HG02798 (cell line): ENCODE measurements at regions not wholly inside any gene's neighbourhood (a gene's known extent, or its start where the extent isn't known, plus 50 kb on each side); places are given as distances from the start of the nearest gene placed in this dataset.
"Not testable (repeated sequence)": the region's sequence is repeated elsewhere in the genome, so short reads cannot be mapped to it uniquely, and the experiment has no call there.

Experiments used
- ATAC-seq: cut with Tn5 transposase; IDR thresholded peaks from one replicate; pipeline ENCODE4 v1.9.1; 2021; ENCODE audit warnings: mild to moderate bottlenecking; ENCODE audit not compliant: unreplicated experiment, poor library complexity

DNA sequence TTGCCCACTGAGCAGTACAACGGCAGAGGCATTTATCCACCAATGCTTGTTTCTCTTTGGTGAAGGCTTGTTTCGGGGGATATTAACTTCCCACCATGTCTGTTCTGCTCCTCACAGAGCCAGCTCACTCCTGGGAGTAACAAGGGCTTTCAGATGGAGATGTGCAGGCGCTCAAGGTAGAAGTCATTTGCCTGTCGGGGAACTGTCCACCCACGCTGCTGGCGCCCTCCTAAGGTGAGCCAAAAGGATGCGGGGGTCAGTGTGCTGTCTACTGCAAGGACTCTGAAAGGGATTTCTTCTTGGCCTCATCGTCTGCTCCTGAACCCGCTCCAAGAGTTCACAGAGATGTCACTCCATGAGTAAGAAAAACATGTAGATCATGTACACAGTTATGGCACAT lies 57.0 kb upstream of the CYRIA start:
- ATAC-seq, result no peak

- ATAC-seq, result no peak
These were observed 56.5 kb upstream of the CYRIA start for GRCh38 chr2:16722126-16722525.

GRCh38 chr2:16721529-16721928 lies 55.9 kb upstream of the CYRIA start:
- ATAC-seq, result not testable (repeated sequence)

DNA sequence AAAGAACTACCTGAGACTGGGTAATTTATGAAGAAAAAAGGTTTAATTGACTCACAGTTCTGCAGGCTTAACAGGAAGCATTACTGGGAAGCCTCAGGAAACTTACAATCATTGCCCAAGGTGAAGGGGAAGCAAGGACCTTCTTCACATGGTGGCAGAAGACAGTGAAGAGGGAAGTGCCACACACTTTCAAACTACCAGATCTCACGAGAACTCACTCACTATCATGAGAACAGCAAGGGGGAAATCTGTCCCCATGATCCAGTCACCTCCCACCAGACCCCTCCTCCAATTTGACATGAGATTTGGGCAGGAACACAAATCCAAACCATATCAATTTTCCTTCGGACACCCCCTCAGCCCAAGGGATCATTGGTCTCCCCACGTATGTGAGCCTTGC lies 55.1 kb upstream of the CYRIA start:
- ATAC-seq, result not testable (repeated sequence)

DNA sequence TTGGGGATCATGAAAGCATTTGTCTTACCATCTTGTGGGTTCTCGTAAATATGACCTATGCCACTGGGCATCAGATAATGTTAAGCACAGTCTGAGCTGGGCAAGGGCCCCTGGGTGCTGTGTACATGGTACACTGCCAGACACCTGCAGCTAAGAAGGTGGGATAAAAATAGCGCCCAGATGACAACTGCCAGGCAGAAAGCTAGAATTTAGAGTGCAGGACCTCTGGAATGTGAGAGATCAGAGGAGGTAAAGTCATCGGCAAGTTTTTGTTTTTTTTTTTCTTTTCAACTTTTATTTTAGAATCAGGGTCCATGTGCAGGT lies 53.8 kb upstream of the CYRIA start:
- ATAC-seq, result no peak

DNA sequence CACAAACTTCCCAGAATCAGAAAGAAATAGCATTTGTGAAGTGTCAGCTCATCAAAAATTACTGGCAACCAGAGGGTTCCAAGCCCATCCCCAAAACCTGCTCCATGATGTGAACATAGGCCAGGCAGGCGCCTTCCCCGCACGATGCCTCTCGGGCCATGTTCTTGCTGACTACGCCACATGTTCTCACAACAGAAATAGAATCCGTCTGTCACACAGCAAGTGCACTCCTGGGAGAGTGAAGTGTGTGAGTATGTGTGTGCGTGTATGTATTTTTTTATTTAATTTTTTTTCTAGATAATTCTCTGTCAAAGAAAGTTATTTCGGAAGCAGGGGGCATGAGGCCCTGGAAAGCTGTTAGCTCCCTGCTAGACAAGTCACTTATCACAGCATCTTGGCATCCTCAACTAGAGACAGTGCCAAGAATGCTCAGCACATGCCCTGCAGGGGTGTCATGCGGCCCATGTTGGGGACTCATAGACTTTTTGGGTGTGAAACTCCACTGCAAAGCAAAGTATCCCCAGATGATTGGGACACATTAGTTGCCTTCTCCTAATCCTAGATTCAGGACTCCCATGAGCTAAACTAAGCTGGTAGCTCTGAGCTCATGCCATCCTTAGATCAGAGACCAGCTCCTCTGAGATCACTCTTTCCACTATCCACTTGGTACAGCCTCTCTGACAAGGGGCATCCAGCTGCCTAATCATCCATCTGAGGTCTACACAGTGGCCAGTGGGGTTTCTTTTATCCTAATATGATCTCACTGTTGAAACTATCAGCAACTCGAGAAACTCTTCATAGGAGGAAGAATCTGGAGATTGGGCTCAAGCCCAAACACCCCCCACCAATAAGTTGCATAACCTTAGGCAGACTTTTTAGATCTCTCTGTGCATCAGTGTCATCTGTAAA lies 53.2 kb upstream of the CYRIA start:
- ATAC-seq, result no peak

GRCh38 chr2:16717477-16717876 lies 51.8 kb upstream of the CYRIA start:
- no peak for ATAC-seq

DNA sequence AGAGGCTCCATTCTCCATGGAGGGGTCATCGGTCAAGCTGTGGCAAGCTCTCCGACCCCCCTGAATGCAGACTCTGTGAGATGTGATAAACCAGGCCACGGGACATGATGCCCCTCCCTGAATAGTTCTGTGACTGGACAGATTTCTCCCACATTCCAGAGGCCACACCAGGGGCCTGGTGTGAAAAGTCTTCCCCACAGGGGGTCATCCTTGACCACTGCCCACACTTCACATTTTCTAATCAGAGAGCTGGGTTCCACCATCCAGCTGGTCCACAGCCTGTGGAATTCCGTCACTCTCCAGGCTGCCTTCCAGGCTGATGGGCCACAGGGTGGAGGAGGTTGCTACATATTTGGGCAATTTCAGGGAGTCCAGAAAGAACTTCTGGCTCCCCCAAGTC lies 51.3 kb upstream of the CYRIA start:
- ATAC-seq, result no peak

DNA sequence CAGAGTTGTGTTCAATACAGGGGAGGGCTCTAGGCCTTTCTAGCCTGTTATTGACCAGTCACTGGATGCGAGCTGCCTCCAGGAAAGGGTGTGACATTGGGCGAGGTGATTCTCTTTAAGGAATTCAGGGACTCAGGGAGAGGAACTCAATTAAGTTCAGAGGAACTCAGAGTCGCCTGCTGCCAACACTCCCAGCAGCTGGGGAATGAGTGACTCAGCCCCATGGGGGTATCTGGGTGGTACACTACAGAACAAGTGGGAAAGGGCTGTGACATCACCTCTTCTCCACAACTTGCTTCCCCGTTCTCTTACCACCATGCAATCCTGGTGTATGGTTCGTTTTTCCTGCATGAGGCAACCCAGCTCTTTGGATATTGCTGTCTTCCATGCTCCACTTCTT lies 50.4 kb upstream of the CYRIA start:
- ATAC-seq, result no peak
